OCI-LY7 (cell line): ENCODE measurements at regions not wholly inside any gene's neighbourhood (a gene's known extent, or its start where the extent isn't known, plus 50 kb on each side); places are given as distances from the start of the nearest gene placed in this dataset.

Experiments used
- BruUV-seq: library from RNA; stranded (reverse); fragments of 400-500 nt; replicated peaks from 2 replicates; lab custom pipeline; 2021; lab: Mats Ljungman, UMichigan
- CTCF ChIA-PET: fragments of 300-600 bp; sonication (Branson Sonifier 250); formaldehyde crosslinking; loops from one replicate; lab custom pipeline; 2022; ENCODE audit warnings: antibody characterized with exemption; ENCODE audit not compliant: unreplicated experiment; lab: Charles Lee
- POLR2A ChIA-PET: fragments of 300-600 bp; sonication (Branson Sonifier 250); formaldehyde crosslinking; loops from one replicate; lab custom pipeline; 2022; ENCODE audit warnings: antibody characterized with exemption; lab: Charles Lee
- DNase-seq: peaks from one replicate; pipeline ENCODE4 v3.0.0-alpha.2; 2015; ENCODE audit warnings: low spot score
- H2AFZ ChIP-seq: fragments of 200-600 bp; sonication (generic), shearing (Covaris generic); 2 replicates; pipeline ENCODE4 v1.6.1; 2014; ENCODE audit warnings: mild to moderate bottlenecking, antibody characterized with exemption, low read length, moderate library complexity
- H3K27ac ChIP-seq: fragments of 200-600 bp; sonication (generic); 2 replicates; pipeline ENCODE4 v1.5.1; 2014; ENCODE audit warnings: mixed run types, low read depth, mild to moderate bottlenecking, moderate library complexity, low read length, inconsistent platforms; ENCODE audit not compliant: poor library complexity, severe bottlenecking
- H3K36me3 ChIP-seq: fragments of 200-600 bp; sonication (generic); 2 replicates; pipeline ENCODE4 v1.6.1; 2014; ENCODE audit warnings: mild to moderate bottlenecking, antibody characterized with exemption, low read length, moderate library complexity, mixed read lengths; ENCODE audit not compliant: insufficient read depth
- H3K4me1 ChIP-seq: fragments of 200-600 bp; sonication (generic); 2 replicates; pipeline ENCODE4 v1.5.1; 2014; ENCODE audit warnings: mild to moderate bottlenecking, low read length; ENCODE audit not compliant: insufficient read depth, poor library complexity, severe bottlenecking
- H3K4me2 ChIP-seq: fragments of 200-600 bp; sonication (generic); 2 replicates; pipeline ENCODE4 v1.6.1; 2014; ENCODE audit warnings: mild to moderate bottlenecking, low read length
- H3K4me3 ChIP-seq: fragments of 200-600 bp; sonication (generic); 2 replicates; pipeline ENCODE4 v1.5.1; 2014; ENCODE audit warnings: mild to moderate bottlenecking, low read depth, low read length; ENCODE audit not compliant: poor library complexity, severe bottlenecking
- H3K79me2 ChIP-seq: fragments of 200-600 bp; sonication (generic); 2 replicates; pipeline ENCODE4 v1.6.1; 2016; ENCODE audit warnings: low read depth, mild to moderate bottlenecking, low read length, moderate library complexity, mixed read lengths; ENCODE audit not compliant: insufficient read depth
- H3K9me2 ChIP-seq: fragments of 200-600 bp; sonication (generic); 2 replicates; pipeline ENCODE4 v1.6.1; 2016; ENCODE audit warnings: mild to moderate bottlenecking, low read length, mixed read lengths; ENCODE audit not compliant: insufficient read depth
- H3K9me3 ChIP-seq: fragments of 200-600 bp; sonication (generic); 2 replicates; pipeline ENCODE4 v1.6.1; 2014; ENCODE audit warnings: mild to moderate bottlenecking, mixed run types, low read length, mixed read lengths
- H4K20me1 ChIP-seq: fragments of 200-600 bp; sonication (generic); 2 replicates; pipeline ENCODE4 v1.6.1; 2014; ENCODE audit warnings: mild to moderate bottlenecking, antibody characterized with exemption, low read length, moderate library complexity, mixed read lengths; ENCODE audit not compliant: insufficient read depth
- CTCF ChIP-seq: fragments of 200-600 bp; sonication (generic); conservative IDR thresholded peaks from 2 replicates; pipeline ENCODE4 v1.5.1; 2014; ENCODE audit warnings: mild to moderate bottlenecking, antibody characterized with exemption, low read length, moderate library complexity, mixed read lengths
- EZH2phosphoT487 ChIP-seq: fragments of 200-600 bp; sonication (generic); IDR thresholded peaks from 2 replicates; pipeline ENCODE4 v1.6.1; 2018; ENCODE audit warnings: low read depth, borderline replicate concordance, mild to moderate bottlenecking, mixed run types, antibody characterized with exemption, low read length, moderate library complexity, mixed read lengths
- intact Hi-C: fragments of 100-400 bp; cut with micrococcal nuclease; formaldehyde crosslinking; loops from one replicate; pipeline ENCODE4 v1.10.0; 2022; ENCODE audit not compliant: unreplicated experiment

- no peaks in the 10 kb centered on the region for H3K36me3 ChIP-seq
- BruUV-seq = no TSS peak
- POLR2A ChIA-PET = interaction anchor here (0.6 to 1.0 kb wide), 3 partner anchors 38 to 459 kb away, joined by 3 to 5 read pairs (median 5); no protein-coding TSS in a partner anchor
- no peak overlapping the region for H3K4me3 ChIP-seq
- H4K20me1 ChIP-seq = no peaks in the 10 kb centered on the region
- CTCF ChIA-PET = interaction anchor here (0.6 kb wide), 1 partner anchor 582 kb away, joined by 3 read pairs; no protein-coding TSS in a partner anchor
- TF ChIP-seq CTCF (no peak), EZH2phosphoT487 (no peak)
- intact Hi-C loops = no loop called here
- no peaks in the 10 kb centered on the region; the same call in 1 of the 2 replicates for H3K9me2 ChIP-seq
- no peak overlapping the region for H2AFZ ChIP-seq
- no peak overlapping the region for H3K27ac ChIP-seq
- H3K79me2 ChIP-seq = no peaks in the 10 kb centered on the region
- no peaks in the 10 kb centered on the region for H3K9me3 ChIP-seq
- no peak overlapping the region for H3K4me2 ChIP-seq
- no peak for DNase-seq
- H3K4me1 ChIP-seq = no peaks in the 10 kb centered on the region
Observed at GRCh38 chr3:118740722-118741290, 293.8 kb downstream of the IGSF11 start.

- POLR2A ChIA-PET = no interaction called here
- Histone ChIP-seq H3K4me2 (no peak overlapping the region), H3K9me3 (no peaks in the 10 kb centered on the region), H3K27ac (no peak overlapping the region), H3K9me2 (no peaks in the 10 kb centered on the region; the same call in 1 of the 2 replicates), H3K4me1 (no peaks in the 10 kb centered on the region), H3K36me3 (no peaks in the 10 kb centered on the region), H3K79me2 (no peaks in the 10 kb centered on the region), H2AFZ (no peak overlapping the region), H3K4me3 (no peak overlapping the region), H4K20me1 (no peaks in the 10 kb centered on the region)
- CTCF ChIA-PET = no interaction called here
- intact Hi-C loops = no loop called here
- no peak for DNase-seq
- BruUV-seq = no TSS peak
- no peak for TF ChIP-seq EZH2phosphoT487
- TF ChIP-seq CTCF = no peak
Observed at GRCh38 chr3:118742760-118743159, 291.9 kb downstream of the IGSF11 start.

DNA sequence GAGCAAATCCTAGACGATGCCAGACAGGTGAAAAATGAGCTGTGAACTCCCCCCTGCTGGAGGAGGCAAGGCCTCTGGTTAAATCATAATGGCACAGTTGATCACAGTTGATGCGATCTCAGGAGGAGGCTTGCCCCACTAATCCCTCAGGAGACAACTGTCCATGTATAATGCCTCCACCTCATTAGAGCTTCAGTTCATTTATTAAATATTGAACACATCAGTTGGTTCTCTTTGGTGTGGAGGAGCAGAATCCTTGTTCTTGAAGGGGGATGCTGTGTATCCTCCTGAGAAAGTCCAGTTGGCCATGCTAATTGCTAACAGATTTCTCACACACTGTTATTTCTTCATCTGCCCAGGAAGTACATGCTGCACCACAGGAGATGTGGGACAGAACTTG is 290.5 kb downstream of the IGSF11 start:
- intact Hi-C loops = no loop called here
- CTCF ChIA-PET = no interaction called here

More for the DNA sequence above, 290.5 kb downstream of the IGSF11 start:
- H3K36me3 ChIP-seq = no peaks in the 10 kb centered on the region
- no peaks in the 10 kb centered on the region for H3K79me2 ChIP-seq
- no peak overlapping the region for H3K4me3 ChIP-seq
- no peaks in the 10 kb centered on the region for H4K20me1 ChIP-seq
- H3K4me2 ChIP-seq = no peak overlapping the region
- no peak for DNase-seq
- no peak overlapping the region for H3K27ac ChIP-seq
- H3K9me3 ChIP-seq = no peaks in the 10 kb centered on the region
- TF ChIP-seq CTCF (no peak), EZH2phosphoT487 (no peak)
- no peak overlapping the region for H2AFZ ChIP-seq
- H3K4me1 ChIP-seq = no peaks in the 10 kb centered on the region
- POLR2A ChIA-PET = no interaction called here
- H3K9me2 ChIP-seq = no peaks in the 10 kb centered on the region; the same call in 1 of the 2 replicates
- BruUV-seq = no TSS peak
